Neural cell (in vitro differentiated cells): ENCODE measurements at regions not wholly inside any gene's neighbourhood (a gene's known extent, or its start where the extent isn't known, plus 50 kb on each side); places are given as distances from the start of the nearest gene placed in this dataset.

Experiments
- H2AFZ ChIP-seq: fragments of 200-600, 300-800 bp; sonication (generic), shearing (Covaris generic); 2 replicates; pipeline ENCODE4 v1.6.0; 2014; ENCODE audit warnings: low read depth, mild to moderate bottlenecking, antibody characterized with exemption, low read length, moderate library complexity
- H3F3A ChIP-seq: fragments of 200-600 bp; shearing (Covaris generic); 2 replicates; pipeline ENCODE4 v1.6.1; 2016; ENCODE audit warnings: mild to moderate bottlenecking, moderate library complexity, mixed read lengths, antibody characterized with exemption, low read length; ENCODE audit not compliant: insufficient read depth, poor library complexity, severe bottlenecking
- H3K27ac ChIP-seq: fragments of 200-600, 300-800 bp; sonication (generic), shearing (Covaris generic); 2 replicates; pipeline ENCODE4 v1.5.1; 2014; ENCODE audit warnings: mild to moderate bottlenecking, low read length, moderate library complexity
- H3K27me3 ChIP-seq: fragments of 300-800, 200-600 bp; sonication (generic), shearing (Covaris generic); 2 replicates; pipeline ENCODE4 v1.6.0; 2014; ENCODE audit warnings: mild to moderate bottlenecking, low read depth, low read length, moderate library complexity; ENCODE audit not compliant: insufficient read depth
- H3K36me3 ChIP-seq: fragments of 300-800, 200-600 bp; sonication (generic), shearing (Covaris generic); 2 replicates; pipeline ENCODE4 v1.5.1; 2014; ENCODE audit warnings: mild to moderate bottlenecking, antibody characterized with exemption, low read length, moderate library complexity; ENCODE audit not compliant: insufficient read depth
- H3K4me2 ChIP-seq: fragments of 300-800, 200-600 bp; sonication (generic), shearing (Covaris generic); 2 replicates; pipeline ENCODE4 v1.6.0; 2014; ENCODE audit warnings: mild to moderate bottlenecking, low read length
- H3K4me3 ChIP-seq: fragments of 300-800, 200-600 bp; sonication (generic), shearing (Covaris generic); 2 replicates; pipeline ENCODE4 v1.5.1; 2014; ENCODE audit warnings: mild to moderate bottlenecking, low read length, moderate library complexity
- H3K79me2 ChIP-seq: fragments of 200-600 bp; shearing (Covaris generic); replicated peaks from 2 replicates; pipeline ENCODE4 v1.6.0; 2014; ENCODE audit warnings: mild to moderate bottlenecking, low read length, moderate library complexity; ENCODE audit not compliant: insufficient read depth
- H3K9ac ChIP-seq: fragments of 300-800, 200-600 bp; sonication (generic), shearing (Covaris generic); 2 replicates; pipeline ENCODE4 v1.6.1; 2016; ENCODE audit warnings: mild to moderate bottlenecking, low read length, mixed read lengths
- H3K9me2 ChIP-seq: fragments of 200-600 bp; shearing (Covaris generic); 2 replicates; pipeline ENCODE4 v1.6.1; 2016; ENCODE audit warnings: mild to moderate bottlenecking, low read length, mixed read lengths; ENCODE audit not compliant: insufficient read depth
- H3K9me3 ChIP-seq: fragments of 200-600, 300-800 bp; sonication (generic), shearing (Covaris generic); 2 replicates; pipeline ENCODE4 v1.6.1; 2016; ENCODE audit warnings: mild to moderate bottlenecking, mixed run types, low read length, moderate library complexity, mixed read lengths
- H4K20me1 ChIP-seq: fragments of 200-600 bp; shearing (Covaris generic); 2 replicates; pipeline ENCODE4 v1.6.1; 2016; ENCODE audit warnings: mild to moderate bottlenecking, mixed run types; ENCODE audit not compliant: insufficient read depth
- EP300 ChIP-seq: fragments of 450-650 bp; conservative IDR thresholded peaks from 2 replicates; pipeline ENCODE4 v1.6.1; 2014; ENCODE audit warnings: antibody characterized with exemption, mild to moderate bottlenecking, moderate library complexity; ENCODE audit not compliant: poor library complexity, severe bottlenecking
- EZH2 ChIP-seq: fragments of 200-600, 300-800 bp; shearing (Covaris generic), sonication (generic); IDR thresholded peaks from 2 replicates; pipeline ENCODE4 v1.6.1; 2014; ENCODE audit warnings: antibody characterized with exemption, low read length, borderline replicate concordance, mild to moderate bottlenecking; ENCODE audit not compliant: insufficient read depth, poor library complexity, severe bottlenecking
- MXI1 ChIP-seq: fragments of 450-650 bp; conservative IDR thresholded peaks from 2 replicates; pipeline ENCODE4 v1.6.1; 2014; ENCODE audit warnings: antibody characterized with exemption, mild to moderate bottlenecking; ENCODE audit not compliant: poor library complexity, severe bottlenecking
- POLR2AphosphoS5 ChIP-seq: IDR thresholded peaks from 2 replicates; pipeline ENCODE4 v1.6.1; 2012
- RAD21 ChIP-seq: fragments of 450-650 bp; conservative IDR thresholded peaks from 2 replicates; pipeline ENCODE4 v1.6.1; 2014; ENCODE audit warnings: antibody characterized with exemption, mild to moderate bottlenecking, moderate library complexity
- SMC3 ChIP-seq: fragments of 450-650 bp; conservative IDR thresholded peaks from 2 replicates; pipeline ENCODE4 v1.6.1; 2014; ENCODE audit warnings: antibody characterized with exemption, mild to moderate bottlenecking, moderate library complexity; ENCODE audit not compliant: poor library complexity
- TAF1 ChIP-seq: IDR thresholded peaks from 2 replicates; pipeline ENCODE4 v1.6.1; 2012; ENCODE audit warnings: low read depth
- TF ChIP-seq, protein P1 (sequence below): fragments of 450-650 bp; IDR thresholded peaks from 2 replicates; pipeline ENCODE4 v1.5.1; 2014; ENCODE audit warnings: antibody characterized with exemption, mild to moderate bottlenecking, moderate library complexity; ENCODE audit not compliant: poor library complexity, severe bottlenecking
- TF ChIP-seq, protein P2 (sequence below): IDR thresholded peaks from 2 replicates; pipeline ENCODE4 v1.6.1; 2012; ENCODE audit warnings: borderline replicate concordance

DNA sequence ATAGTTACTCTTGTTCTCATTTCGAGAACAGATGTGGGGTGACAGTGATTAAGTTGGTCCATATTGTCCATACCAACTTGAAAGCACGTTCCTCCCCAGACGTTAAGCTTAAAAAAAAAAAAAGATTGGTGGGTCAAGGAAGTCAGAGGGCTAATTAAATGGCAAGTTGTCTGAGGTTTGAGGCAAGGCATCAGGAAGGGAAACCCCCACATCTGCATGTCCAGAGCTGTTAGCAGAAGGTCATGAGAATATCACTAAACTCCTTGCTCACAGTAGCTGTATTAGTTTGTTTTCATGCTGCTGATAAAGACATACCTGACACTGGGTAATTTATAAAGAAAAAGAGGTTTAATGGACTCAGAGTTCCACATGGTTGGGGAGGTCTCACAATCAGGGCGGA lies 415.6 kb upstream of the FZD8 start:
- no peak overlapping the region for H3K4me3 ChIP-seq
- H3K27ac ChIP-seq, result no peak overlapping the region
- H3K36me3 ChIP-seq, result no peaks in the 10 kb centered on the region
- H3K9me3 ChIP-seq, result no peaks in the 10 kb centered on the region
- H3K9me2 ChIP-seq, result no peaks in the 10 kb centered on the region
- no peaks in the 10 kb centered on the region for H3K79me2 ChIP-seq
- H3F3A ChIP-seq, result no peaks in the 10 kb centered on the region
- H3K4me2 ChIP-seq, result no peak overlapping the region
- no peaks in the 10 kb centered on the region for H3K27me3 ChIP-seq
- no peak overlapping the region for H3K9ac ChIP-seq
- no peaks in the 10 kb centered on the region for H4K20me1 ChIP-seq
- TF ChIP-seq, protein P1, sequence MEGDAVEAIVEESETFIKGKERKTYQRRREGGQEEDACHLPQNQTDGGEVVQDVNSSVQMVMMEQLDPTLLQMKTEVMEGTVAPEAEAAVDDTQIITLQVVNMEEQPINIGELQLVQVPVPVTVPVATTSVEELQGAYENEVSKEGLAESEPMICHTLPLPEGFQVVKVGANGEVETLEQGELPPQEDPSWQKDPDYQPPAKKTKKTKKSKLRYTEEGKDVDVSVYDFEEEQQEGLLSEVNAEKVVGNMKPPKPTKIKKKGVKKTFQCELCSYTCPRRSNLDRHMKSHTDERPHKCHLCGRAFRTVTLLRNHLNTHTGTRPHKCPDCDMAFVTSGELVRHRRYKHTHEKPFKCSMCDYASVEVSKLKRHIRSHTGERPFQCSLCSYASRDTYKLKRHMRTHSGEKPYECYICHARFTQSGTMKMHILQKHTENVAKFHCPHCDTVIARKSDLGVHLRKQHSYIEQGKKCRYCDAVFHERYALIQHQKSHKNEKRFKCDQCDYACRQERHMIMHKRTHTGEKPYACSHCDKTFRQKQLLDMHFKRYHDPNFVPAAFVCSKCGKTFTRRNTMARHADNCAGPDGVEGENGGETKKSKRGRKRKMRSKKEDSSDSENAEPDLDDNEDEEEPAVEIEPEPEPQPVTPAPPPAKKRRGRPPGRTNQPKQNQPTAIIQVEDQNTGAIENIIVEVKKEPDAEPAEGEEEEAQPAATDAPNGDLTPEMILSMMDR, result no peak
- no peak for TF ChIP-seq EZH2
- no peak for TF ChIP-seq SMC3
- TF ChIP-seq MXI1, result no peak
- no peak for TF ChIP-seq RAD21
- TF ChIP-seq POLR2AphosphoS5, result no peak
- TF ChIP-seq TAF1, result no peak
- no peak for TF ChIP-seq EP300
- TF ChIP-seq, protein P2, sequence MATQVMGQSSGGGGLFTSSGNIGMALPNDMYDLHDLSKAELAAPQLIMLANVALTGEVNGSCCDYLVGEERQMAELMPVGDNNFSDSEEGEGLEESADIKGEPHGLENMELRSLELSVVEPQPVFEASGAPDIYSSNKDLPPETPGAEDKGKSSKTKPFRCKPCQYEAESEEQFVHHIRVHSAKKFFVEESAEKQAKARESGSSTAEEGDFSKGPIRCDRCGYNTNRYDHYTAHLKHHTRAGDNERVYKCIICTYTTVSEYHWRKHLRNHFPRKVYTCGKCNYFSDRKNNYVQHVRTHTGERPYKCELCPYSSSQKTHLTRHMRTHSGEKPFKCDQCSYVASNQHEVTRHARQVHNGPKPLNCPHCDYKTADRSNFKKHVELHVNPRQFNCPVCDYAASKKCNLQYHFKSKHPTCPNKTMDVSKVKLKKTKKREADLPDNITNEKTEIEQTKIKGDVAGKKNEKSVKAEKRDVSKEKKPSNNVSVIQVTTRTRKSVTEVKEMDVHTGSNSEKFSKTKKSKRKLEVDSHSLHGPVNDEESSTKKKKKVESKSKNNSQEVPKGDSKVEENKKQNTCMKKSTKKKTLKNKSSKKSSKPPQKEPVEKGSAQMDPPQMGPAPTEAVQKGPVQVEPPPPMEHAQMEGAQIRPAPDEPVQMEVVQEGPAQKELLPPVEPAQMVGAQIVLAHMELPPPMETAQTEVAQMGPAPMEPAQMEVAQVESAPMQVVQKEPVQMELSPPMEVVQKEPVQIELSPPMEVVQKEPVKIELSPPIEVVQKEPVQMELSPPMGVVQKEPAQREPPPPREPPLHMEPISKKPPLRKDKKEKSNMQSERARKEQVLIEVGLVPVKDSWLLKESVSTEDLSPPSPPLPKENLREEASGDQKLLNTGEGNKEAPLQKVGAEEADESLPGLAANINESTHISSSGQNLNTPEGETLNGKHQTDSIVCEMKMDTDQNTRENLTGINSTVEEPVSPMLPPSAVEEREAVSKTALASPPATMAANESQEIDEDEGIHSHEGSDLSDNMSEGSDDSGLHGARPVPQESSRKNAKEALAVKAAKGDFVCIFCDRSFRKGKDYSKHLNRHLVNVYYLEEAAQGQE, result no peak
- H2AFZ ChIP-seq, result no peak overlapping the region

DNA sequence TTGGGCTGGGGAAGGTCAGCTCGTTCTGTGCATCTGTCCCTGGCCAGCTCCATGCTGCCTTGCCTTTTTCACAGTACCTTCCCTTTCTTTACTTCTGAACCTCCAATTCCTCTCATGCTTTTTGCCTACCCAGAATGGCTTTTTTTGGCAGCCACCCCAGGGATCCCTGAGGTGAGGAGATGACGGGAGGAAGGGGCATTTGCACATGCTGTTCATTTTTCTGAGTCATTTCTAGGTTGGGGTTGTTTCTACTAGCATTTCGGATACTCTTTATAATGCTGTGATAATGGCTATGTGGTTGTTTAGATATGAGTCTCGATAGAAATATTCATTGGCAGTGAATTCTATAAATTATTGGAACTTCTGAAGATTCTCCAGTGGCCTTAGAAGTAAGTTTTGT lies 415.1 kb upstream of the FZD8 start:
- H4K20me1 ChIP-seq, result no peaks in the 10 kb centered on the region
- no peak overlapping the region for H3K27ac ChIP-seq
- no peaks in the 10 kb centered on the region for H3F3A ChIP-seq
- H3K27me3 ChIP-seq, result no peaks in the 10 kb centered on the region
- H3K9me2 ChIP-seq, result no peaks in the 10 kb centered on the region
- H3K4me3 ChIP-seq, result no peak overlapping the region
- no peaks in the 10 kb centered on the region for H3K36me3 ChIP-seq
- no peak overlapping the region for H3K9ac ChIP-seq
- TF ChIP-seq POLR2AphosphoS5 (no peak), SMC3 (no peak), RAD21 (no peak), EP300 (no peak), EZH2 (no peak), TAF1 (no peak), MXI1 (no peak)
- TF ChIP-seq, protein P1, result no peak
- TF ChIP-seq, protein P2, result no peak
- H2AFZ ChIP-seq, result no peak overlapping the region
- no peaks in the 10 kb centered on the region for H3K9me3 ChIP-seq
- H3K79me2 ChIP-seq, result no peaks in the 10 kb centered on the region
- no peak overlapping the region for H3K4me2 ChIP-seq
